H4 (cell line): ENCODE measurements at regions not wholly inside any gene's neighbourhood (a gene's known extent, or its start where the extent isn't known, plus 50 kb on each side); places are given as distances from the start of the nearest gene placed in this dataset.
"Not testable (repeated sequence)": the region's sequence is repeated elsewhere in the genome, so short reads cannot be mapped to it uniquely, and the experiment has no call there.

Experiments used
- DNase-seq: peaks from one replicate; pipeline ENCODE4 v3.0.0-alpha.2; 2015; ENCODE audit warnings: low spot score

DNA sequence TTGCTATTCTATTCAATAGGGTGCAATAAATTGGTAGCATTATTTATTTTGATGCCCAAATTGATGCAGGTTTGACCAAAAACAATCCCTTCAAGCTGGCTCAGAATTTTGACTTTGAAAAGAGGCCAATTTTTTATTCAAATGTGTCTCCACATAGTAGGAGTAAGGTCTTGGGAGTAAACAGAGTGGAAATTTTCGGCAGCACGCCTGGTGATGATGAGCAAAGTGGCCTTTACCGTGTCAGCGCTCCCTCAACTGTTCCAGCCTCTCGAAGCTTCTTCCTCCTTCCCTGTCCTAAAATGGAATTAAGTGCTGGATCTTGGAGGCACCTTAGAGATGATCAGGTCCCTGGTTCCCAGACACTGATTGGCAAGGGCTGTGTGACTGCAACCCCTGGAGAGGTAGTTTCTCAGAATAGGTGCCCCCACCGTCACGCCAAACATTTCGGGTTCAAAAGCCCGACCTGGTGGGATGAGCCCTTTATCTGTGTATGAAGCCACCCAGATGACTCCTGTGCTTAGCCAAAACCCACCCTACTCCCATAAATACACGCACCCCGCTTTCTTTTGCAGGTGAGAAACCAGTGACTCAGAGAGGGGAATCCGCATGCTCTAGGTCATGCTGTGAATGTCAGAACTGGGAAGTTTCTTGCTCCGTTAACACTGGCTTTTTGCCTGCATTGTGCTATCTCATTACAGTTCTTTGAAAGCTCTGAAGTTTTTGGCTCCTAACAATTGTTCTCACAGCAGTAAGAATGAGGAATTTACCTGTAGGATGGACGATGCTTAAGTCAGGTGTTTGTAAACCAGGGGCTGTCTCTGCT lies 89.1 kb downstream of the CRYGS start:
- no peak for DNase-seq

DNA sequence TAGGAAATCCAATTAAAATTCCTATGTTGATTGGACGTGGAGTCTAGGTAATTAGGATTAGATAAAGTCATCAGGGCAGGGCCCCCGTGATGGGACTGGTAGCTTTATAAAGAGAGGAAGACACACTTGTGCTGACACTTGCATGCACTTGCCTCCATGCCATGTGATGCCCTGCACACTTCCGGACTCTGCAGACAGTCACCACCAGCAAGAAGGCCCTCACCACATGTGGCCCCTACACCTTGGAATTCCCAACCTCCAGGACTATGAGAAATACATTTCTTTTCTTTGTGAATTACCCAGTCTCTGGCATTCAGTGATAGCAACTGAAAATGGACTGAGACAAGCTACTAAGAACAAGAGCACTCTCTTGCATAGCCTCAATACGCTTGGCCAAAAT lies 90.6 kb downstream of the CRYGS start:
- no peak for DNase-seq

DNA sequence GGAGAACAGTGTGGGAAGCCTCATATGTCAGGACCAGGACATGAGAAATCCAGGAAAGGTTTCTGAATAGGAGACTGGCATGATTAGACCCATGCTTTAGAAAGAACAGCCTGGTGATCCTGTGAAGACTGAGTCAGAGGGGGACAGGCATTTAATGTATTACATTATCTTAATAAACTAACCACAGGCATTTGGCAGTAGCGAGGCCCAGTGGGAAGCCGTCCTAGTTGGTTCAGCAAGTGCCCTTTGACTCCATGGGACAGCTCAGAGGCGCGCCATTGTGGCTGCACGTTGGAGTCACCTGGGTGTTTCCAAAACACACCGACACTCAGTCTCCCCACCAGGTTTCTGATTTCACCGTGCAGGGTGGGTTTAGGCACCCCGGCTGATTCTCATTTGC lies 90.5 kb upstream of the DGKG start:
- peak; percentile 91 for DNase-seq

DNA sequence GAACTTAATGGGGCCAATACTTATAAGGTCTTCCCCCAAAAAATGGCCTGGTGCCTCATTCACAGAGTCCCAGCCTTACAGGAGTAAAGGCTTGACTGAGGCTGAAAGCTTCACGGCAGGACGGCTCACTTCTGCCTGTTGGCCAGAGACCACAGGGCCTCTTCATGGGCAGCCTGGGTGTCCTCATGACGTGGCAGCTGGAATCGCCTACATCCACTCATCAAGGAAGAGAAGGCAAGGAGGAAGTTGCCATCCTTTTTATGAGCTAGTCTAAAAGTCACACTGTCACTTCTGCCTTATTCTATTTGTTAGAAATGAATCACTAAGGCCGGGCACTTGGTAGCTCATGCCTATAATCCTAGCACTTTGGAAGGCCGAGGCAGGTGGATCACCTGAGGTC lies 89.3 kb upstream of the DGKG start:
- no peak for DNase-seq

DNA sequence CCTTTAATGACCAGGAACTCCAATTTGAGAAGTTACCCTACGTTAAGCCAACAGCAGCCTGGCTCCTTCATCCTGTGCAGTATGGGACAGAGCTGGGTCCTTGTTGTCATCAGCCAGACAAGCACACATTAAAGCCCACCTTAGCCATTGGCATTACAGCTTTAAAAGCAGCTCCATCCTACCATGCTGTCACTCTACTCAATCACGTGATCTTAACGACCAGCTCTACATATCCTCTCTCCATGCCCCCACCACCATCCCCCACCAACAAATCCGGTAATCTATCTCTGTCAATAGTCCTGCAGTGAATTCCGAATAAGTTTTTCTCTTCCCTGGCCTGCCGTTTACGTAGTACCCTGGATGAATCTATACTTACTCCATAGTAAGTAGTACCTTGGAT lies 82.9 kb upstream of the DGKG start:
- DNase-seq, result no peak

DNA sequence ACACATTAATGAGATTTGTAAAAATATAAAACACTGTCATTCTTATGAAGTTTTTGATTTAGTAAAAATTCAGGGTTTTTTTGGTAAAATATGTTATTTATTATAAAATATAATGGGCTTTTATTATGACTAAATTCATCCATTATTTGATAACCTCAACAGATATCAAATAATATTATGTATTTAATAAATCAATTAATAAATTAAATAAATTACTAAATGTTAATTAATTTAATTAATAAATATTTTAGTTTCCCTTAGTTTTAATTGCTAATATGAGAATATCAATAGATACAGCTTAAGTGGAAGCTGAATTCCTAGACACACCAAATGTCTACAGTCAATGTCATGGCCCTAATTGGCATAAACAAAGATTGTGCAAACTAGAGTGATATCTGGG lies 82.3 kb upstream of the DGKG start:
- DNase-seq, result no peak

DNA sequence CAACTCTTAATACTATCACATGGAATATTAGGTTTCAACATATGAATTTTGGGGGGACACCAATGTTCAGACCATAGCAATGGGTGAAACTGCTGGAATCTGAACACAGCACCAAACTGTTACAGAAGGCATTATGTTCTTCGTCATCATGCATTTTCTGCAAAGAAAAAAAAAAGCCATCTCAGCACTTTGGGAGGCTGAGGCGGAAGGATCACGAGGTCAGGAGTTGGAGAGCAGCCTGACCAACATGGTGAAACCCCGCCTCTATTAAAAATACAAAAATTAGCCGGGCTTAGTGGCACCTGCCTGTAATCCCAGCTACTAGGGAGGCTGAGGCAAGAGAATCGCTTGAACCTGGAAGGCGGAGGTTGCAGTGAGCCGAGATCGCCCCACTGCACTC lies 80.9 kb upstream of the DGKG start:
- not testable (repeated sequence) for DNase-seq

DNA sequence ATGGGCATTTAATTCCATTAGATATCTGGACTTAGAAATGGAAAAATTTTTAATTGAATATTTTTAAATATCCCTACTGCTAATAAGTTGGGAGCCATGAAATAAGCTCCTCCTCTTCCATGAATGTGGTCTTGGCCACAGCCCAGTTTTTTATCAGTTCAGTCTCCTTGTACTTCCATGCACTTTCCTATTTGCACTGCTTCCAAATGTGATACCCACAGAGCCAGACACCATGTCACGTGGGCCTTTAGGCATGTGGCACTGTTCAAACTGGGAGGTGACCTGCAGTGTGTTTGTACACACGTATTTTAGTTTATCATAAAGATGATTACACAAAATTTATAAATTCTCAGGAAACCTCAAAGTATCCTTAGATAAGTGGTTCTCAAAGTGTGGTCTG lies 80.1 kb upstream of the DGKG start:
- DNase-seq, result no peak

DNA sequence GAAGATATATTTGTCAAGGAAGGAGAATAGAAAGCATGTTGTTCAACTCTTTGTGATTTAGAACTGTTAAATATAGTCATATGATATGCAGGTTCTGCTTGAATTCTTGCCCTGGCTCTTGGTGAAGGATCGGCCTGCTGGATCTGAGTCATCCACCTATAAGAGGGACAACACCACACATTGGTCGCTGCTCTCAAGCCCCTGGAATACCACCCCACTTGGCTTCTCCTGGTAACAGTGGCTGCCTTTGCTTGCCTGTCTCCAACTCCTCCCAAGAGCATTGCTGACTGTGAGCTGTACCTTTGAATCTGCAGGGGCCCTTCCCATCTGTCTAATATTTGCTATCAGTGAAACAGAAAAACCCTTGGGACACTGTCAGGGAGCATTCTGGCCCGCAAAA lies 78.9 kb upstream of the DGKG start:
- DNase-seq, result no peak

DNA sequence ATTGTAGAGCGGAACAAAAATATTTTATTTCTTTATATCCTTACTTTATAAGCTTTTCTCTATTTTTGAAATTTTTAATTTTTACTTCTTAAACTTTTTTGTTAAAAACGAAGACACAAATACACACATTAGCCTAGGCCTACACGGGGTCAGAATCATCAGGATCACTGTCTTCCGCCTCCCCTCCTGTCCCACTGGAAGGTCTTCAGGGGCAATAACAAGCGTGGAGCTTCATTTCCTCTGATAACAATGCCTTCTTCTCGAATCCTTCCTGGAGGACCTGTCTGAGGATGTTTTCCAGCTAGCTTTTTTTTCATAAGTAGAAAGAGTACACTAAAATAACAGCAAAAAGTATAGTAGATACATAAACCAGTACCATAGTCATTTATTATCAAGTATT lies 77.7 kb upstream of the DGKG start:
- DNase-seq, result no peak

DNA sequence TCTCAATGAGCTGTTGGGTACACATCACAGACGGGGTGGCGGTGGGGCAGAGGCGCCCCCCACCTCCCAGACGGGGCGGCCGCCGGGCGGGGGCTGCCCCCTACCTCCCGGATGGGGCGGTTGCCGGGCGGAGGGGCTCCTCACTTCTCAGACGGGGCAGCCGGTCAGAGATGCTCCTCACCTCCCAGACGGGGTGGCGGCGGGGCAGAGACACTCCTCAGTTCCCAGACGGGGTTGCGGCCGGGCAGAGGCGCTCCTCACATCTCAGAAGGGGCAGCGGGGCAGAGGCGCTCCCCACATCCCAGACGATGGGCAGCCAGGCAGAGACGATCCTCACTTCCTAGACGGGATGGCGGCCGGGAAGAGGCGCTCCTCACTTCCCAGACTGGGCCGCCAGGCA lies 73.3 kb upstream of the DGKG start:
- not testable (repeated sequence) for DNase-seq

DNA sequence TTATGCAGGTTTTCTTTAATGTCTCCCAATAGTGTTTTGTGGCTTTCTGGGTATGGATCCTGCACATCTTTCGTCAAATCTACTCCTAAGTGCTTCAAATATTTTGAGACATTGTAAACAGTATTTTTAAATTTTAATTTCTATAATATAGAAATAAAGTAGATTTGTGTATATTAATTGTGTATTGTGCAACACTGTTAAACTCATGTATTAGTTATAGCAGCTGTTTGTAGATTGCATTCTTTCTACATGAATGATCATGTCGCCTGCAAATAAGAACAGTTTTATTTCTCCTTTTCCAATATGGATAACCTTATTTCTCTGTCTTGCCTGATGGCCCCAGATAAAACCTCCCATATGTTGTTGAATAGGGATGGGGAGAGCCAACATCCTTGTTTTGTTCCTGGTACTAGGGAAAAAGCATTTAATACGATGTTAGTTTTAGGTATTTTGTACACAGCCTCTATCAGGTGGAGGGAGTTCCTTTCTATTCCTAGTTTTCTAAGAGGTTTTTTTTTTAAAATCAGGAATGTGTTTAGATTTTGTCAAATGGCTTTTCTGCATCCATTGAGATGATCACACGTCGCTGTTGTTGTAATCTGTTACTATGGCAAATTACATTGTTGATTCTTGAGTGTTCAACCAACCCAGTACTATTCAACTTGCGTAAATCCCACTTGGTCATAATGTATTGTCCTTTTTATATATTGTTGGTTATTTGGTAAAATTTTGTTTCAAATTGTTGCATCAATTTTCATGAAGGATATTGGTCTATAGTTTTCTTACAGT lies 71.1 kb upstream of the DGKG start:
- DNase-seq, result no peak

DNA sequence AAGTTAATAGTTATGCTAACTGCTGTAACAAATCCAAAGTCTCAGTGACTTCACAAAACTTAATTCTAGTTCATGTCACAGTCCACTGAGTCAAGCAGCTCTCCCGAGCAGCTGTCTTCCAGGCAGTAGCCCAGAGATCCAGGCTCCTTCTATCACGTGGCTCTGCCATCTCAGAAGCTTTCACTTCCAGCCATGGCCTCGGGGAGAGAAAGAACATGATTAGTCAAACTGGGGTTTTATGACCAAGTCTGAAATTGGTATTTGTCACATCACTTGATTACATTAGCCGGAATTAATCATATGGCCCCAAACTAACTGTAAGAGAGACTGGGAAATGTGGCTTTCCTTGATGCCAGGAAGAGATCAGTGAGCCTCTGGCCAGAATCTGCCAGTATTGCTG lies 70.2 kb upstream of the DGKG start:
- DNase-seq, result peak; percentile 64

DNA sequence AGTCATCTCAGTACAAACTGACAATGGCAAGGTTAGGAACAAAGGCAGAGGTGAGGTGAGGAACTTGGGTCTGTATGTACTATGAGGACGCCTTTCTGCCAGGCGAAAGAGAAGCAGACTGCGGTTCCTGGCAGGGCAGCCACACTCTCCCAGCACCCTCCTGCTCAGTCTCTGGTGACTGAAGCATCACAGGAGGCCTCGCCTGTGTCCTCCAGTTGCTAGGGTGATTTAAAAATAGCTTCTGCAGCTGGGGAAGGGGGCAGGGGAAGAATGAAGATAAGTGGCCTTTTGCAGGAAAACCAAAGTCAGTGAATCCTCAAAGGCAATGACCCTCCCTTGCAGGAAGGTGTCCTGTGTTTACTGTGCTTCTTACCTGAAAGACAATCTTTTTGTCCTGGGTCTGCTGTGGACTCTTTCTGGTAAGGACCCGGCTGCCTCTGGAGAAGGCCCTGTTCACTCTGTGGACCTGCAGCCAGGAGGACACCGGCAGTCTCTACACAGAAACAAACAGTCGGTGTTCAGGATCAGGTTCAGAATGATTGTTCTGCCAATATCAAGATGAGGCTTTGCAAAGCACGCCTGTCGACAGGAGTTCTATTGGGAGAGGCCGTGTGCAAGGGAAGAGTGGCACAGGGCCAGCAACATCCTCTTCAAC lies 65.7 kb upstream of the DGKG start:
- no peak for DNase-seq

DNA sequence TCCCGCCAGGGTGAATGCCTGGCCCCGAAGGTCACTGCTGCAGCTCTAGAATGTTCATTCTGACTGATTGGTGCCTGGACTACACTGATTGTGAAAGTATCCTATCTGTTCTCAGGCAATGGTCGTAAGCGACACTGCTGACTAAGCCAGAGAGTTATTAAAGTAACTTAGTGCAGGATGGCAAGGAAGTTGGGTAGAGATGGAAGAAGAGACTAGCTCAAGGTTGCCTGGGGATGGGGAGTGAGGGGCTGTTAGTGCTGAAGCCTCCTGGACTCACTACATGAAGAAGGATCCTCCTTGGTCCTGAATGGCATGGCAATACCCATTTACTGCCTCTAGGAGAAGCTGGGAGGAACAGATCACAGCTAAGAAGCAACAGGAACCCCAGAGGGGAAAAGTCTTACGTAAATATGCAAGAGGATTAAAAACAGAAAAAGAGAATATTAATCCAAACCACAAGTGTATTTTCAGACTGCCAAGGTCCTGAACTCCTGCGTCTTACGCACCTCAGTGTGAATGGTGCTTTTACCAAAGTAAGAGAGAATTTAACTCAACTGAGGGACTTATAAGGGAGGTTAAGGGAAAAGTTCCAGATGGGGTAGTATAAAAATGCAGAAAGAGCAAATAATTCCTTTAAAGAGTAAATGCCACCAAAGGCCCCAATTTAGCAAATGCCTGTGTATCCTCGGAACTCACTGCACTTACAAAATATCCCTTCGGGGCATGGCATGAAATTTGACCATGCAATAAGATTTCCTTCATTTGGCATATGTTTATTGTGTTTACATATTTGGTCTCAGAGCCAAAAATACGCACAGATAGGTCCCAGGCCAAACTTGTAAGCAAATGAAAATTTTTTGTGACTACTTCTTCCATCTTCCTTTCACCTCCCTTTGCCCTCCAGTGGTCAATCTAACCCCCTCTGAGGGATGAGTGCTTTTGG lies 64.0 kb upstream of the DGKG start:
- DNase-seq, result peak; percentile 83

DNA sequence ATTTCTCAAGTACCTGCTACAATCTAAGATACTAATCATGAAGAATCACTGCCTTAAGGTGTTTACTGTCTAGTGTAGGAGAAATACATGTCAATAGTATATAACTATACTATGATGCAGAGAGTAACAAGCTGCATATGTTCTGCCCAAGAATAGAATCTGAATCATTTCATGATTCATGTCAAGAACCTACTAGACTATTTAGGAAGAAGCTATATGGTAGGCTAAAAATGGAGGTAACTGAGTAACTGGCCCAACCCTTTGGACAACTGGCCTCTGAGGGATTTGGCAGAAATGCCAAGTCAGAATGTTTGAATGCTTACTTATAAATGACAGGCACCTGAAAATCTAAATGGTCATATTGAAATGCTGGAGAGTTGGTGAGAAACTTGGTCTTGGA lies 59.9 kb upstream of the DGKG start:
- DNase-seq, result no peak

DNA sequence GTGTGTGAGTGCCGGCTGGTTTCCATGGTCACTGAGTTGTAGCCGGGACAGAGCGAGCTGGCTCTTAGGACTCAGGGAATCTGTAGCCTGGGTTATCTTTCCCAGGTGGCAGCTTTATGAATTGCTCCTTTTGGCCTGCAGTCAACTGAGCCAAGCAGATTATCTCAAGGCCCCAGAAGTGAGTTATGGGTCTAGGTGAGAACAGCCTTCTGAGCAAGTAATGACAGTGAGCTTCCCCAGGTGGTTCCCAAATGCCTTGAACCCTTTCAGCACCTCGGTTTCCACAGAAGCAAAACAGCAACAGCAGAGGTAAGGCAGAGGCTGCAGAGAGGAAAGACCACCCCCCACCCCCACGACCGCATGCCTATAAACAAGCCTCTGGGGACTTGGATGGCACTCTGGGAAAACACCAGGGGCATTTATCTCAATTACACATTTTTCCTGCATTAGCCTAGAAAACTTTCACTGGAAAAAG lies 56.7 kb upstream of the DGKG start:
- DNase-seq, result no peak

DNA sequence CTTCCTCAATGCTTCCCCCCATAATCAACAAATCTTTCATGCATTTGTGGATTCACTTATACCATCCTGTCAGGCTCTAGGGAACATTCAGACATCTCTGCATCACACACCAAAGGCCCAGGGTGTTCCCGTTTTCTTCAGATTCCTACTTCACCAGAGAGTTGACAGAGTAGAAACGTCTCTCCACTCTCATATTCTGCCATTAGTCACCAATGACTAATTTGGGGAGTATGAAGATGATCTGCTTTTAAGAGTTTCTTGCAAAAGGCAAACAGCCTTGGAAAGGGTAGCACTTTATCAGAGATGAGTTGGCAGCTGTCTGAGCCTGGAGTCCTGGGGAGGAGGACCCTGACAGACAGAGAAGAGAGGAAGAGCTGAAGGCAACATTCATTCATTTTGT lies 55.8 kb upstream of the DGKG start:
- DNase-seq, result no peak

DNA sequence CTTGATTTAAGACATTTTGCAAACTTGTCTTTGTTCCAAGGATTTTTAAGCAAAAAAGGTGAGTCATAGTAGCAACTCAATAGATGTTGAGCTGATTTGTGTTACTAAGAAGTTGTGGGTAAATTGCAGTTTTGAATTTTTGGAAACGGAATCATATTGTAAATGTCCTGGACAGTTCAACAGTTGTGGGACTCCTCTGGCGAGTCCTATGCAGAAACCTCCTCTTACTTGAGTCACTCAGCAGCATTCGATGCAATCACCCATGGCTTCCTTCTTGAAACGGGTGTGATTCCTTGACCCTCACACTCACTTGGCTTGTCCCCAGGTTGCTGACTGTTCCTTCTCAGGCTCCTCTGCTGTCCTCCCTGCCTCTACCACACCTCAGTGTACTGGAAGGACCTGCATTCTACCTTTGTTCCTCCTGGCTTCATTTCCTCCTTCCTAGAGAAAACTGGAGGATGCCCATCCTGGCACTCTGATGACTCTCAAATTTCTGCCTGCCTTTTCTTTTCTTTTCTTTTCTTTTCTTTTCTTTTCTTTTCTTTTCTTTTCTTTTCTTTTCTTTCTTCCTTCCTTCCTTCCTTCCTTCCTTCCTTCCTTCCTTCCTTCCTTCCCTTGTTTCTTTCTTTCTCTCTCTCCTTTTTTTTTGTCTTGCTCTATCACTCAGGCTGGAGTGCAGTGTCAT lies 52.8 kb upstream of the DGKG start:
- peak; percentile 50 for DNase-seq

DNA sequence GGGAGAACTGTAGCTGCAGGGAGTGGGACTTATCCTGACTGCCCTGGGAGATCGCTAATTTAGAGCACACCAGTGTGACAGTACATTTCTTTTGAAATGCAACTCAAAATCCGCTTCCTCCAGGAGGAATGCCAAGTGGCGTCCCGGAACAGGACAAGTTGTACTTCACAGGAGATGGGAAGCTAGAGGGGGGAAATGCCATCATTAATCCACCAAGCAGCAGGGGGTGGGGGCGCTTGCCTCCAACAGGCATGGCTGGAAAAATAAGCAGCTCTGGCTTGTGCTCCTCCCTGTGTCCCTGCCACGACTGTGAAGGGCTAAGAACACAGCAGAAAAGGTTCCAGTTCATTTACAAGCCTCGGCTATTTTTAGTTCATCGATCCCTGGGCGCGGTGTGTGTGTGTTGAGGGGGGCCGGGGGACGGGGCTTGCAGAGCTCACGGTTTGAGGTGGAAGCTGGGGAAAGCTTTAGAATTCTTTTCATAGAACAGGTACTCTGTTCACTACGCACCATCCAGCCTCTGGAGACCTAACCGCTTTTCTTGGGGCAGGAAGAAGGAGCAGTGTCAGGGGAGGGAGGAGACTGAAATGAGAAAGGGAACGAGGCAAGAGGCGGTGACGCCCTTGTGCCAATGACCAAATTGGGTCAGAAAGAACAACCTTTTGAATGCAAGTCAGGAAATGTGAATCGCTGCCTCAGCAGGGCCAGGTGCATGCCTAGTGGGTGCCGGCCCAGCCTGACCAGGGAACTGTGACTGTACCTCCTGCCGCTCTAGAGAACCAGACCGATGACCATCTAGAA lies 51.8 kb upstream of the DGKG start:
- DNase-seq, result no peak
